Endodermal cell (in vitro differentiated cells): ENCODE measurements at regions not wholly inside any gene's neighbourhood (a gene's known extent, or its start where the extent isn't known, plus 50 kb on each side); places are given as distances from the start of the nearest gene placed in this dataset.

Experiments
- DNase-seq: peaks from one replicate; pipeline ENCODE4 v3.0.0-alpha.2; 2017
- H3K27ac ChIP-seq: 2 replicates; pipeline ENCODE4 v1.5.1; 2013; ENCODE audit warnings: mild to moderate bottlenecking, low read depth, low read length, moderate library complexity
- H3K27me3 ChIP-seq: 2 replicates; pipeline ENCODE4 v1.6.1; 2013; ENCODE audit warnings: mild to moderate bottlenecking, low read length, moderate library complexity; ENCODE audit not compliant: insufficient read depth, control insufficient read depth, poor library complexity, severe bottlenecking
- H3K36me3 ChIP-seq: 2 replicates; pipeline ENCODE4 v1.7.0; 2013; ENCODE audit warnings: mild to moderate bottlenecking, low read length, moderate library complexity; ENCODE audit not compliant: control insufficient read depth, insufficient read depth
- H3K4me1 ChIP-seq: one replicate; pipeline ENCODE4 v1.7.0; 2013; ENCODE audit warnings: low read length; ENCODE audit not compliant: control insufficient read depth, insufficient read depth
- H3K4me3 ChIP-seq: 2 replicates; pipeline ENCODE4 v1.5.1; 2013; ENCODE audit warnings: mild to moderate bottlenecking, low read length, moderate library complexity
- H3K9ac ChIP-seq: 2 replicates; pipeline ENCODE4 v1.6.1; 2013; ENCODE audit warnings: mild to moderate bottlenecking, low read length, moderate library complexity; ENCODE audit not compliant: poor library complexity, severe bottlenecking; ENCODE audit errors: extremely low read depth
- H3K9me3 ChIP-seq: 2 replicates; pipeline ENCODE4 v1.6.1; 2013; ENCODE audit warnings: mild to moderate bottlenecking, low read length, moderate library complexity; ENCODE audit not compliant: control insufficient read depth
- H3K27ac Mint-ChIP-seq: 2 replicates; pipeline ENCODE4 v1.8.0; 2020; ENCODE audit warnings: mixed read lengths
- H3K27me3 Mint-ChIP-seq: 2 replicates; pipeline ENCODE4 v1.8.0; 2021; ENCODE audit warnings: mild to moderate bottlenecking, mixed read lengths; ENCODE audit not compliant: insufficient read depth
- H3K36me3 Mint-ChIP-seq: 2 replicates; pipeline ENCODE4 v1.8.0; 2020; ENCODE audit warnings: low read depth, mixed read lengths
- H3K4me1 Mint-ChIP-seq: 2 replicates; pipeline ENCODE4 v1.8.0; 2020; ENCODE audit warnings: mixed read lengths
- H3K4me3 Mint-ChIP-seq: 2 replicates; pipeline ENCODE4 v1.8.0; 2020; ENCODE audit warnings: mild to moderate bottlenecking, moderate library complexity, mixed read lengths
- H3K9me3 Mint-ChIP-seq: 2 replicates; pipeline ENCODE4 v1.8.0; 2020; ENCODE audit warnings: mild to moderate bottlenecking, mixed read lengths
- WGBS, 2 experiments: methylation state at CpG; one replicate each; pipeline versions ENCODE4 v1.1.5 to v1.1.7; 2013; ENCODE audit warnings: missing lambda C conversion rate in 2 of 2, mixed read lengths in 1 of 2; ENCODE audit not compliant: insufficient coverage in 1 of 2, insufficient read length in 1 of 2; 5-methylcytosine and 5-hydroxymethylcytosine counted together
- TF ChIP-seq, protein P1 (sequence below): fragments of 200-600 bp; sonication (generic); conservative IDR thresholded peaks from 2 replicates; pipeline ENCODE4 v1.5.0; 2021; ENCODE audit warnings: antibody characterized with exemption, mild to moderate bottlenecking

GRCh38 chr21:35416866-35417489 lies 367.9 kb upstream of the RUNX1 start:
- no peak for DNase-seq
- Histone ChIP-seq H3K4me3 (no peak overlapping the region), H3K4me1 (no peaks in the 10 kb centered on the region), H3K27ac (no peak overlapping the region), H3K27me3 (no peaks in the 10 kb centered on the region), H3K9me3 (peaks cover 14% of the 10 kb centered on the region), H3K36me3 (no peaks in the 10 kb centered on the region), H3K9ac (no peak overlapping the region)
- no peak overlapping the region for H3K4me3 Mint-ChIP-seq
- no peaks in the 10 kb centered on the region for H3K36me3 Mint-ChIP-seq
- peaks cover 6% of the 10 kb centered on the region for H3K4me1 Mint-ChIP-seq
- TF ChIP-seq, protein P1, sequence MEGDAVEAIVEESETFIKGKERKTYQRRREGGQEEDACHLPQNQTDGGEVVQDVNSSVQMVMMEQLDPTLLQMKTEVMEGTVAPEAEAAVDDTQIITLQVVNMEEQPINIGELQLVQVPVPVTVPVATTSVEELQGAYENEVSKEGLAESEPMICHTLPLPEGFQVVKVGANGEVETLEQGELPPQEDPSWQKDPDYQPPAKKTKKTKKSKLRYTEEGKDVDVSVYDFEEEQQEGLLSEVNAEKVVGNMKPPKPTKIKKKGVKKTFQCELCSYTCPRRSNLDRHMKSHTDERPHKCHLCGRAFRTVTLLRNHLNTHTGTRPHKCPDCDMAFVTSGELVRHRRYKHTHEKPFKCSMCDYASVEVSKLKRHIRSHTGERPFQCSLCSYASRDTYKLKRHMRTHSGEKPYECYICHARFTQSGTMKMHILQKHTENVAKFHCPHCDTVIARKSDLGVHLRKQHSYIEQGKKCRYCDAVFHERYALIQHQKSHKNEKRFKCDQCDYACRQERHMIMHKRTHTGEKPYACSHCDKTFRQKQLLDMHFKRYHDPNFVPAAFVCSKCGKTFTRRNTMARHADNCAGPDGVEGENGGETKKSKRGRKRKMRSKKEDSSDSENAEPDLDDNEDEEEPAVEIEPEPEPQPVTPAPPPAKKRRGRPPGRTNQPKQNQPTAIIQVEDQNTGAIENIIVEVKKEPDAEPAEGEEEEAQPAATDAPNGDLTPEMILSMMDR: no peak
- no peak overlapping the region for H3K27ac Mint-ChIP-seq
- 88 to 92% methylated on average over 3 to 8 of the region's 8 CpGs for WGBS, 2 experiments
- peaks cover 4% of the 10 kb centered on the region for H3K27me3 Mint-ChIP-seq
- H3K9me3 Mint-ChIP-seq: peaks cover 11% of the 10 kb centered on the region

DNA sequence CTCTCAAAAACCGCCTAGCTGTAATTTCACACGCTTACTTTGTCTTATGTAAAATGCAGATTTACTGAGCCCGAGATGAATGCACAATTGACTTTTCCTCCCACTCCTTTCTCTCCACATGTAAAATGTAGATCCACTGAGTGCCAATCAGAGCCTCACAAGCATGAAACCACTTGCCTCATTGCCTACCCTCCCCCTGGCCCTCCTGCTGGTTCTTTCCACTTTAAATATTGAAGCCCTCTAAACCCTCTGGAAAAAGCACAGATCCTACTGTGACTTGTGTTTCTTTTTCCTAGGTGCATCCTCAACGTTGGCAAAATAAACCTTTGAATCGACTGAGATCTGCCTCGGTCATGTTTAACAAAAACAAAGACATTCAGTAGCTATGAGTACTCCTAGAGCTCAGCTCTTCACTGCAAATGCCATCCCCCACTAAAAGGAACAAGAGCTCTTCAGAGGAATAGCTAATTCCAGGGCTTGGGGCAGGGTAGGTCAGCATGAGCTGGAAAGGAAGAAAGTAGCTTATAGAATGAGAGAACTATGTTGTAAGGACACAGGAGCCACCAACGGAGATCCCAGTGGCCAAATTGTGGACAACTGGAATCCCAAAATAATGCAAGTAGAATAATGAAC lies 365.5 kb upstream of the RUNX1 start:
- WGBS, 2 experiments: 67 to 70% methylated on average over 6 to 7 of the region's 7 CpGs
- Mint-ChIP-seq H3K36me3 (no peaks in the 10 kb centered on the region), H3K4me3 (no peak overlapping the region), H3K9me3 (peaks cover 2% of the 10 kb centered on the region), H3K27me3 (peaks cover under 1% of the 10 kb centered on the region), H3K27ac (no peak overlapping the region), H3K4me1 (peaks cover 6% of the 10 kb centered on the region)
- no peaks in the 10 kb centered on the region for H3K36me3 ChIP-seq
- no peaks in the 10 kb centered on the region for H3K27me3 ChIP-seq
- no peak for DNase-seq
- H3K9ac ChIP-seq: no peak overlapping the region
- TF ChIP-seq, protein P1: no peak
- no peaks in the 10 kb centered on the region for H3K4me1 ChIP-seq
- peaks cover 5% of the 10 kb centered on the region for H3K9me3 ChIP-seq
- no peak overlapping the region for H3K4me3 ChIP-seq
- no peak overlapping the region for H3K27ac ChIP-seq

- no peak for DNase-seq
- H3K36me3 ChIP-seq: no peaks in the 10 kb centered on the region
- H3K27ac ChIP-seq: no peak overlapping the region
- H3K27me3 ChIP-seq: no peaks in the 10 kb centered on the region
- Mint-ChIP-seq H3K4me1 (peaks cover 6% of the 10 kb centered on the region), H3K27me3 (no peaks in the 10 kb centered on the region), H3K36me3 (no peaks in the 10 kb centered on the region), H3K9me3 (peaks cover 2% of the 10 kb centered on the region), H3K4me3 (no peak overlapping the region), H3K27ac (no peak overlapping the region)
- peaks cover 5% of the 10 kb centered on the region for H3K9me3 ChIP-seq
- TF ChIP-seq, protein P1: no peak
- WGBS, 2 experiments: 88% methylated on average over 2 of the region's 3 CpGs; no CpG with 5 or more reads in 1 of the 2 experiments
- H3K4me1 ChIP-seq: no peaks in the 10 kb centered on the region
- no peak overlapping the region for H3K4me3 ChIP-seq
- H3K9ac ChIP-seq: no peak overlapping the region
These were observed 365.0 kb upstream of the RUNX1 start for GRCh38 chr21:35414056-35414455.
